ENCODE measurements at regions not wholly inside any gene's neighbourhood (a gene's known extent, or its start where the extent isn't known, plus 50 kb on each side); places are given as distances from the start of the nearest gene placed in this dataset.

- Mint-ChIP-seq H3K36me3 (ENCODE audit: insufficient read depth, unreplicated experiment) (no peaks in the 10 kb centered on the region), H3K4me1 (ENCODE audit: low read depth, unreplicated experiment) (peaks cover 24% of the 10 kb centered on the region), H3K27ac (ENCODE audit: unreplicated experiment) (no peak overlapping the region), H3K9me3 (ENCODE audit: low read depth, unreplicated experiment) (no peaks in the 10 kb centered on the region), H3K27me3 (ENCODE audit: unreplicated experiment) (no peaks in the 10 kb centered on the region), H3K4me3 (ENCODE audit: low read depth, unreplicated experiment) (no peak overlapping the region)
- CTCF ChIA-PET = no interaction called here
- intact Hi-C loops (cut with micrococcal nuclease; ENCODE audit: unreplicated experiment) = loop anchor here (5.0 kb wide), 1 partner anchor 40 kb away; no protein-coding TSS in a partner anchor
- TF ChIP-seq, protein P1, sequence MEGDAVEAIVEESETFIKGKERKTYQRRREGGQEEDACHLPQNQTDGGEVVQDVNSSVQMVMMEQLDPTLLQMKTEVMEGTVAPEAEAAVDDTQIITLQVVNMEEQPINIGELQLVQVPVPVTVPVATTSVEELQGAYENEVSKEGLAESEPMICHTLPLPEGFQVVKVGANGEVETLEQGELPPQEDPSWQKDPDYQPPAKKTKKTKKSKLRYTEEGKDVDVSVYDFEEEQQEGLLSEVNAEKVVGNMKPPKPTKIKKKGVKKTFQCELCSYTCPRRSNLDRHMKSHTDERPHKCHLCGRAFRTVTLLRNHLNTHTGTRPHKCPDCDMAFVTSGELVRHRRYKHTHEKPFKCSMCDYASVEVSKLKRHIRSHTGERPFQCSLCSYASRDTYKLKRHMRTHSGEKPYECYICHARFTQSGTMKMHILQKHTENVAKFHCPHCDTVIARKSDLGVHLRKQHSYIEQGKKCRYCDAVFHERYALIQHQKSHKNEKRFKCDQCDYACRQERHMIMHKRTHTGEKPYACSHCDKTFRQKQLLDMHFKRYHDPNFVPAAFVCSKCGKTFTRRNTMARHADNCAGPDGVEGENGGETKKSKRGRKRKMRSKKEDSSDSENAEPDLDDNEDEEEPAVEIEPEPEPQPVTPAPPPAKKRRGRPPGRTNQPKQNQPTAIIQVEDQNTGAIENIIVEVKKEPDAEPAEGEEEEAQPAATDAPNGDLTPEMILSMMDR (IDR thresholded peaks at IDR 0.05; ENCODE audit: unreplicated experiment) = no peak
- BruUV-seq (replicated peaks) = no TSS peak
- no peak for DNase-seq
These were observed 76.7 kb upstream of the BLID start for GRCh38 chr11:122192634-122193255.

GRCh38 chr11:122190768-122191167, 74.8 kb upstream of the BLID start:
- CTCF ChIA-PET = no interaction called here
- H3K9me3 Mint-ChIP-seq (ENCODE audit: low read depth, unreplicated experiment) = no peaks in the 10 kb centered on the region

DNA sequence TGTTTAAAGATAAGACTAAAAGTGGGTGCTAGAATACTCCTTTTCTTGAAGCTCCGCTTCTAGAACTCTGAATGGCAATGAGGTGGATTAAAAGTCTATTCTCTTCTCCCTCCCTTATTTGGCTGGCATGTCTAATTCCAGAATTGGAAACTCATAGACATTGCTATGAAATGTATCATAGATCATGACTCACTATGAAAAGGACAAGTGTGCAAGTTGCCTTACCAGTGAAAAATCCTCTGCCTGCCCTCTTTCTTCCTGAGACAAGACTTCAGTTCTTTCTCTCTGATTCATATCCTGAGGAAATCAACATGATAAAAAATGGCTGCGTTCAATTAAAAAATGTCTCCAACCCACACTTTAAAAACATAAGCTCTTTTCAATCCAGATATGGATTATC, 73.2 kb upstream of the BLID start:
- H3K36me3 Mint-ChIP-seq (ENCODE audit: insufficient read depth, unreplicated experiment) = no peaks in the 10 kb centered on the region
- intact Hi-C loops (cut with micrococcal nuclease; ENCODE audit: unreplicated experiment) = no loop called here
- H3K4me3 Mint-ChIP-seq (ENCODE audit: low read depth, unreplicated experiment) = no peak overlapping the region
- no peaks in the 10 kb centered on the region for H3K27me3 Mint-ChIP-seq (ENCODE audit: unreplicated experiment)
- H3K9me3 Mint-ChIP-seq (ENCODE audit: low read depth, unreplicated experiment) = peaks cover 8% of the 10 kb centered on the region
- no TSS peak for BruUV-seq (replicated peaks)
- H3K4me1 Mint-ChIP-seq (ENCODE audit: low read depth, unreplicated experiment) = peaks cover 10% of the 10 kb centered on the region
- TF ChIP-seq, protein P1 (IDR thresholded peaks at IDR 0.05; ENCODE audit: unreplicated experiment) = no peak
- no peak overlapping the region for H3K27ac Mint-ChIP-seq (ENCODE audit: unreplicated experiment)
- DNase-seq = peak; percentile 3
- CTCF ChIA-PET = no interaction called here

More at GRCh38 chr11:122190768-122191167, 74.8 kb upstream of the BLID start:
- Mint-ChIP-seq H3K27me3 (ENCODE audit: unreplicated experiment) (no peaks in the 10 kb centered on the region), H3K27ac (ENCODE audit: unreplicated experiment) (no peak overlapping the region), H3K4me1 (ENCODE audit: low read depth, unreplicated experiment) (peaks cover 10% of the 10 kb centered on the region), H3K36me3 (ENCODE audit: insufficient read depth, unreplicated experiment) (no peaks in the 10 kb centered on the region), H3K4me3 (ENCODE audit: low read depth, unreplicated experiment) (no peak overlapping the region)
- TF ChIP-seq, protein P1 (IDR thresholded peaks at IDR 0.05; ENCODE audit: unreplicated experiment) = no peak
- intact Hi-C loops (cut with micrococcal nuclease; ENCODE audit: unreplicated experiment) = loop anchor here (5.0 kb wide), 1 partner anchor 38 kb away; no protein-coding TSS in a partner anchor
- no TSS peak for BruUV-seq (replicated peaks)
- no peak for DNase-seq

GRCh38 chr11:122187373-122188165, 71.6 kb upstream of the BLID start:
- H3K4me1 Mint-ChIP-seq (ENCODE audit: low read depth, unreplicated experiment) = peaks cover 4% of the 10 kb centered on the region
- TF ChIP-seq, protein P1 (IDR thresholded peaks at IDR 0.05; ENCODE audit: unreplicated experiment) = no peak
- no peak overlapping the region for H3K27ac Mint-ChIP-seq (ENCODE audit: unreplicated experiment)
- no peak overlapping the region for H3K4me3 Mint-ChIP-seq (ENCODE audit: low read depth, unreplicated experiment)
- no peaks in the 10 kb centered on the region for H3K36me3 Mint-ChIP-seq (ENCODE audit: insufficient read depth, unreplicated experiment)
- H3K9me3 Mint-ChIP-seq (ENCODE audit: low read depth, unreplicated experiment) = peaks cover 8% of the 10 kb centered on the region
- no peaks in the 10 kb centered on the region for H3K27me3 Mint-ChIP-seq (ENCODE audit: unreplicated experiment)
- BruUV-seq (replicated peaks) = no TSS peak
- no peak for DNase-seq
- intact Hi-C loops (cut with micrococcal nuclease; ENCODE audit: unreplicated experiment) = no loop called here
- CTCF ChIA-PET = no interaction called here

Measured in Calu3 (cell line).